MM.1S (cell line): ENCODE measurements at regions not wholly inside any gene's neighbourhood (a gene's known extent, or its start where the extent isn't known, plus 50 kb on each side); places are given as distances from the start of the nearest gene placed in this dataset.

Experiments used
- DNase-seq: peaks from one replicate; pipeline ENCODE4 v3.0.0-alpha.2; 2015
- H2AFZ ChIP-seq: fragments of 300-600 bp; sonication (generic); 2 replicates; pipeline ENCODE4 v1.6.0; 2016; ENCODE audit warnings: antibody characterized with exemption, low read length
- H3F3A ChIP-seq: fragments of 300-600 bp; sonication (generic); 2 replicates; pipeline ENCODE4 v1.6.1; 2016; ENCODE audit warnings: mild to moderate bottlenecking, antibody characterized with exemption, low read length, moderate library complexity, mixed read lengths; ENCODE audit not compliant: insufficient read depth
- H3K27ac ChIP-seq: fragments of 300-600 bp; sonication (generic); 2 replicates; pipeline ENCODE4 v1.5.1; 2016; ENCODE audit warnings: mild to moderate bottlenecking, low read length
- H3K27me3 ChIP-seq: fragments of 300-600 bp; sonication (generic); replicated peaks from 2 replicates; pipeline ENCODE4 v1.6.0; 2016; ENCODE audit warnings: low read length; ENCODE audit not compliant: insufficient read depth
- H3K36me3 ChIP-seq: fragments of 300-600 bp; sonication (generic); replicated peaks from 2 replicates; pipeline ENCODE4 v1.6.1; 2016; ENCODE audit warnings: mild to moderate bottlenecking, low read length, mixed read lengths; ENCODE audit not compliant: insufficient read depth
- H3K4me1 ChIP-seq: fragments of 300-600 bp; sonication (generic); 2 replicates; pipeline ENCODE4 v1.6.1; 2016; ENCODE audit warnings: low read length, mixed read lengths
- H3K4me2 ChIP-seq: fragments of 300-600 bp; sonication (generic); 2 replicates; pipeline ENCODE4 v1.6.0; 2016; ENCODE audit warnings: low read depth, low read length
- H3K4me3 ChIP-seq: fragments of 300-600 bp; sonication (generic); 2 replicates; pipeline ENCODE4 v1.5.1; 2016; ENCODE audit warnings: low read length, mixed read lengths
- H3K79me2 ChIP-seq: fragments of 300-600 bp; sonication (generic); 2 replicates; pipeline ENCODE4 v1.6.1; 2016; ENCODE audit warnings: mixed run types, low read length, mixed read lengths
- H3K9ac ChIP-seq: fragments of 300-600 bp; sonication (generic); 2 replicates; pipeline ENCODE4 v1.6.1; 2016; ENCODE audit warnings: low read length, mixed read lengths
- H3K9me2 ChIP-seq: fragments of 300-600 bp; sonication (generic); replicated peaks from 2 replicates; pipeline ENCODE4 v1.6.1; 2016; ENCODE audit warnings: mild to moderate bottlenecking, low read length, mixed read lengths; ENCODE audit not compliant: insufficient read depth
- H3K9me3 ChIP-seq: fragments of 300-600 bp; sonication (generic); replicated peaks from 2 replicates; pipeline ENCODE4 v1.6.1; 2016; ENCODE audit warnings: mild to moderate bottlenecking, low read length, mixed read lengths; ENCODE audit not compliant: insufficient read depth
- H4K20me1 ChIP-seq: fragments of 300-600 bp; sonication (generic); 2 replicates; pipeline ENCODE4 v1.6.1; 2016; ENCODE audit warnings: mild to moderate bottlenecking, low read length, moderate library complexity, mixed read lengths; ENCODE audit not compliant: insufficient read depth
- CTCF ChIP-seq: fragments of 300-600 bp; sonication (generic); IDR thresholded peaks from 2 replicates; pipeline ENCODE4 v1.5.1; 2016; ENCODE audit warnings: antibody characterized with exemption, low read length, mixed read lengths
- EZH2 ChIP-seq: fragments of 300-600 bp; sonication (generic); optimal IDR thresholded peaks from 2 replicates; pipeline ENCODE3; 2017; ENCODE audit warnings: low read depth, mild to moderate bottlenecking, antibody characterized with exemption, low read length, mixed read lengths
- EZH2phosphoT487 ChIP-seq: fragments of 300-600 bp; sonication (generic); IDR thresholded peaks from 2 replicates; pipeline ENCODE4 v1.6.1; 2018; ENCODE audit warnings: antibody characterized with exemption, low read length

GRCh38 chr6:133814238-133814637 lies 74.7 kb upstream of the TCF21 start:
- H4K20me1 ChIP-seq = no peaks in the 10 kb centered on the region
- H2AFZ ChIP-seq = no peak overlapping the region
- no peak for DNase-seq
- H3F3A ChIP-seq = no peaks in the 10 kb centered on the region
- H3K9ac ChIP-seq = no peak overlapping the region
- no peaks in the 10 kb centered on the region for H3K9me2 ChIP-seq
- no peaks in the 10 kb centered on the region for H3K9me3 ChIP-seq
- H3K4me1 ChIP-seq = no peaks in the 10 kb centered on the region
- no peaks in the 10 kb centered on the region for H3K27me3 ChIP-seq
- H3K36me3 ChIP-seq = no peaks in the 10 kb centered on the region
- H3K27ac ChIP-seq = no peak overlapping the region
- no peak overlapping the region for H3K4me2 ChIP-seq
- H3K4me3 ChIP-seq = no peak overlapping the region
- no peaks in the 10 kb centered on the region for H3K79me2 ChIP-seq
- TF ChIP-seq CTCF (no peak), EZH2phosphoT487 (no peak), EZH2 (no peak)

- H3K4me1 ChIP-seq = no peaks in the 10 kb centered on the region
- no peaks in the 10 kb centered on the region for H3F3A ChIP-seq
- DNase-seq = no peak
- H3K4me2 ChIP-seq = no peak overlapping the region
- H3K4me3 ChIP-seq = no peak overlapping the region
- no peaks in the 10 kb centered on the region for H4K20me1 ChIP-seq
- H3K27me3 ChIP-seq = no peaks in the 10 kb centered on the region
- no peak overlapping the region for H3K9ac ChIP-seq
- H3K27ac ChIP-seq = no peak overlapping the region
- TF ChIP-seq EZH2 (no peak), EZH2phosphoT487 (no peak), CTCF (no peak)
- no peak overlapping the region for H2AFZ ChIP-seq
- no peaks in the 10 kb centered on the region for H3K36me3 ChIP-seq
- no peaks in the 10 kb centered on the region for H3K79me2 ChIP-seq
- no peaks in the 10 kb centered on the region for H3K9me3 ChIP-seq
- no peaks in the 10 kb centered on the region for H3K9me2 ChIP-seq
These were observed 74.1 kb upstream of the TCF21 start for GRCh38 chr6:133814797-133815196.

GRCh38 chr6:133815313-133815712 lies 73.6 kb upstream of the TCF21 start:
- Histone ChIP-seq H3K9me3 (no peaks in the 10 kb centered on the region), H3K27me3 (no peaks in the 10 kb centered on the region), H3K9ac (no peak overlapping the region), H3K36me3 (no peaks in the 10 kb centered on the region), H4K20me1 (no peaks in the 10 kb centered on the region), H3K79me2 (no peaks in the 10 kb centered on the region), H3K4me1 (no peaks in the 10 kb centered on the region), H2AFZ (no peak overlapping the region), H3K9me2 (no peaks in the 10 kb centered on the region), H3K4me3 (no peak overlapping the region), H3K27ac (no peak overlapping the region), H3F3A (no peaks in the 10 kb centered on the region), H3K4me2 (no peak overlapping the region)
- TF ChIP-seq EZH2phosphoT487 (no peak), CTCF (no peak), EZH2 (no peak)
- DNase-seq = no peak
